Stimulated activated CD4-positive, alpha-beta T cell treated with anti-CD3 and anti-CD28 coated beads, TNF-alpha, amount 100 ng/mL, for 24 hours (primary cell): ENCODE measurements at regions not wholly inside any gene's neighbourhood (a gene's known extent, or its start where the extent isn't known, plus 50 kb on each side); places are given as distances from the start of the nearest gene placed in this dataset.

Experiments
- DNase-seq, 3 experiments: peaks; one replicate each; pipeline ENCODE4 v3.0.0-alpha.2; 2020; ENCODE audit warnings: low read depth in 3 of 3

DNA sequence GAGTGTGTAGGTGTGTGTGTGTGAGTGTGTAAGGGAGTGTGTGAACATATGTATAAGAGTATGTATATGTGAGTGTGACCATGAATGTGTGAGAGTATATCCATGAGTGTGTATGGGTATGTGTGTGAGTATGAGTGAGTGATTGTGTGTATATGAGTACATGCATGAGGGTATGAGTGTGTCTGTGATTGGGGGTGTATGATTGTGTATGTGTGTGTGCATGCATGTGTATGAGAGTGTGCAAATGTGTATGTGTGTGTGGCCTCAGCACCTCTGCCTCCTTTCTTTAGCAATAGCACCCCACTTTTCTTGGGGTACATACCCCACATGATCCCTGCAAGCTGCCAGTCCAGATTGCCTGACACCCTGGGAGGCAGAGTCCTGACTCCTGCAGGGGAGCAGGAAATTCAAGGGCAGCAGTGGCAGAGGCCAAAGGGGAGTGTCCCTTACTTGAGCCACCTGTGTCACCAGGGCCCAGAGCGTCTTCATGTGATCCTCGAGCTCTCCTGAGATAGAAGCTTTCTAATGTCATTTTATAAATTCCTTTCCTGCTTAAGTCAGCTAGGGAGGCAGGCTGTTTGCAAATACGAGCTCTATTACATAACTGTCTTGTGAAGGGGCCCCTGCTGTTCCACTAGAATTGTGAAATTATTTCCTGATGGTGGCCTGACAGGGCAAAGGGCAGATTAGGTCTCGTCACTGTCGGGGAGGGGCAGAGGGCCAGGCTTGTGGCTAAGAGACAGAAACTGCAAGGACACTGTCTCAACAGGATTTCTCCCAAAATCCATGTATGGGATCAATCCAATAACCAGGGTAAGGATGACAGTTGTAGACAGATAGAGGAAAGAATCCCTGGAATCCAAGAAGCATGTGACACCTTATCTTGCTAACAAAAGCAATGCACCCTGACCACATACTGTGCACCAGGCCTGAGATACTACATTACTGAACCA, 389.1 kb downstream of the GADD45G start:
- no peak for DNase-seq

DNA sequence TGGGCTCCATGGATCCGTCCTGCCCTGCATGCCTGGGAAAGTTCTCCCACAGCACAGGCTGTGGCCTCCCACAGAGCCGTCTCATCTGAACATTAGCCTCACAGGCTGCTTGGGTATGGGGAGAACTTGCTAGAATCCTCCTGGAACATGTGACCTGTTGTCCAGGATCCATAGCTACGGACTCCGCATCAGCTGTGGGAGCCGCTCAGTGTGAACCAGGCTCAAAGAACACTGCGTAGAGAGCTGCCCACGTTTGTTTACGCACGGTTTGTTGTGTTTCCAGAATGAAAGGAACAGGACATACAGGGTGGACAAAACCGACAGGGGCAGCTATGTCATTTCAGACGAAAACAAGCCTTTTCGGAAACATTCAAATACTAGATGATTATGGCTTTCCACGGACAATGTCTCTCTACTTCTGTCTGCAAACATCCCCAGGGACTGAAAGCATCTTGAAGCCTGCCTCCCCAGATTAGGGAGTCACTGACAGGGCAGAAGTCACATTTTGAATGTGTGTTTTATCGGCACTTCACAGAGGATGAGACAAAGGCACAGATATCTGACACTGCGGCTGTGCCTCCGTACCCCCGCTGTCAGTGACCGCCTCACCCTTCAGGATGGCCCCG, 390.3 kb downstream of the GADD45G start:
- DNase-seq, result no peak

DNA sequence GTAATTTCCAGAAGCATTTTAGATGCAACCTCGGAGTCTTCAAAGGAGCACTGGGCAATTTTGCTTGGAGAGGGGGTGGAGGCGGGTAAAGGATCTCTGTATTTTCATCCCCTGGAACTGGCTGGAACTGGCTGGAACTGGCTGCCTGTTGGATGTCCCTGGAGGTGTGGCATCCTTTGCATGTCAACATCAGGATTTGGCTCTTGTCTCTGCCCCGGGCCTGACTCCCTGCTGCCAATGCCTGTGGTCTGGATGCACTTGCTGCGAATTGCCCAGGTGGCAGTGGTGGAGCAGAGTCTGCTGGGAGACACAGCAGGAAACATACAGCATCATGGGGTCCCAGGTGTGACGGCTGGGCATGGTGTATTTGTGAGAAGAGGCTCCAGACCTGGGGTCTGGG, 391.3 kb downstream of the GADD45G start:
- DNase-seq, result no peak

DNA sequence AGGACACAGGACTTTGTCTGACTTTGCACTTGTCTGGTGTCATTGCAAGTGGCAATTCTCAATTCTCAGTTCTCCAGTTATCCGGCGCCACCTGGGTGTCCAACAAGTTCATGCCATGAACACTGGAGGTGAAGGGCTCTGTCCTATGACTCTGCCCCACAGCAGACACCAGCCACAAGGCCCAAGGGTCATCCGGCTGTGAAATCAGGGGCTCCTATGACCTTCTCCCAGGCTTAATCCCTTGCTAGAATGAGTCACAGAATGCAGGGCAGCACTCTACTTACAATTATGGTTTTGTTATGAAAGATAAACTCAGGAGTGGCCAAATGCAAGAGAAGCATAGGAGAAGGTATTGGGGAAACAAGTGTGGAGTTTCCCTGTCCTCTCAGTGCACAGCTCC, 392.0 kb downstream of the GADD45G start:
- DNase-seq, result no peak

DNA sequence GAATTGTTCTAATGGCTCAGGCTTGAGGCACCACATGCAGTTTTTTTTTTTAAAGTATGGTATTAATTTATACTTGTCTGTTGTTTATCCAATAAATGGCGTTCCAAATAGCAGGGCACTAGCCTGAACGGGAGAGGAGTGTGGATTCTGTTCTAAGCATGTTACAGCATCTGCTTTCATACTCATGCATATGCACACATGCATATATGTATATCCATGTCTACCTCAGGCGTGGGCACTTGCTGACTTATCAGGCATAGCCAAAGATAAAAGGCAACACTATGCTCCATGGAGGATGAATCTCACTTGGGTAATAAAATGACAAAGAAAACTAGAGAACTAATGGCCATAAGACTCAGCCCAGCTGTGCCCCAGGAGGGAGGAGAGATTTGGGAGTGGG, 393.8 kb downstream of the GADD45G start:
- DNase-seq, result no peak

DNA sequence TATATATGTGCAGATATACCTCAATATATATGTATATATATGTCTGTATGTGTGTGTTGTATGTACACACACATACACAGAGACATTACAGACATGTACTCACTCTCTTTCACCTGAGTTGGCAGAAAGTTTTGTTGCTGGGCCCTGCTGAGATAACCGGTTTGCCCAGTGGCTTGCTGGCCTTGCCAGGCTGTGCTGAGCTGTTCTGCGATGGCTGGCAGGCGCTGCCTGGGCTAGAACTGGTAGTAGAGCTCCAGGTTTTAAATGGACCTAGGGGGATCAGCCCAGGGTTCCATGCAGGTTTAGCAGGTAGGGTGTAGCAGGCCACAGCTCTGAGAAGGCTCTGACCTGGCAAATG, 394.3 kb downstream of the GADD45G start:
- no peak for DNase-seq

DNA sequence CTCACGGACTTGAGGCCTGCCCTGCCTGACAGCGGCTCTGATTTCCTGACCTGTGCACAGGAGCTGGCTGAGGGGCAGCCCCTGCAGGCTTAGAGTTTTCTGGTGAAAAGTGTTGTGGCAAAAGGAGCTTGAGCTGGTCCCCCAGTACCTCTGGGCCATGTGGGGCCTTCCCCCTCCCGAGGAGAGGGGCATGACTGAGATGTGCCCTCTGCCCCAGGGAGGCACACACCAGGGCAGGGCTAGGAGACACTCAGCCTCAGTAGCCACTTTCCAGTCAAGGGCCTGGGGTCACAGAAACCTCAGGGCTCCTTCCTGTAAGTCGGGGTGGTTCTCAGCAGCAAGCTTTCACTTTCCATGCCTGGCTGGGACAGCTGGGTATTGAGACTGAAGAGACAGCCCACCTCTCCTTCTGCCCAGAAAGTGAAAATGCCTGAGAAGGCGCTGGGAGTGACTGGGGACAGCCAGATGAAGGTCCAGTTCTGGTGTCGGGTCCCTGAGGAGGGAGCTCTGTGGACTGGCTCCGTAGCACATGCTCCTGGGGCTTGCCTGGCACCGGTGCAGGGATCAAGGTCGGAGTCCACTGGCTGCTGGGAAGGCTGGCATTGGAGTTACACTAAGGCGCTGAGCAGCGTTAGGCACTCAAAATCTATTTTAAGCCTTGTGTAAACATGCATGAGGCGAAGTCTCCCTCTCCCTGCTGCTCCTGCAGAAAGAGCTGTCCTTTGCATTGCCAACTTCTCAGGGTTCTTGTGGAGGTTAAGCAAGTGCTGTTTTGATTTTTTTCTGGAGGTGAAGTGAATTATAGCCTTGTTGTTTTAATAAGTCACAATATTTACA, 394.9 kb downstream of the GADD45G start:
- DNase-seq, result peak; percentile 28 to 60 (median 38)

DNA sequence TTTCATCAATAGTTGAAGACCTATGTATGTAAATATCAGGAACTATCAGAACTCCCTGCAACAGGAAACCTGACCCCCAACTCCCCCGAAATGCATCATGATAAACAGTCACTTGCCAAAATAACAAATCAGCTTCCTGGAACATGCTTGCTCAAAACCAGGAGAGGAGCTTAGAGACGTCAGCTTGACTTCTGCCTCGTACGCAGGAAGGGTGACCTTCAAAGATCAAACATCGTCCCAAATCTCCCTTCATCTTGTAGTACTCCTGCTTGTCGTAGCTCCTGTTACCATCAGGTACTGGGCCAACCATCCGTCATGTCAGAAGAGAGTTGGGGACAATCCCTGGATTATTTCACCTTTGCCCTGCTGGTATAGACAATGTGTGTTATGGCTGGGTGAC, 396.1 kb downstream of the GADD45G start:
- DNase-seq, result no peak

DNA sequence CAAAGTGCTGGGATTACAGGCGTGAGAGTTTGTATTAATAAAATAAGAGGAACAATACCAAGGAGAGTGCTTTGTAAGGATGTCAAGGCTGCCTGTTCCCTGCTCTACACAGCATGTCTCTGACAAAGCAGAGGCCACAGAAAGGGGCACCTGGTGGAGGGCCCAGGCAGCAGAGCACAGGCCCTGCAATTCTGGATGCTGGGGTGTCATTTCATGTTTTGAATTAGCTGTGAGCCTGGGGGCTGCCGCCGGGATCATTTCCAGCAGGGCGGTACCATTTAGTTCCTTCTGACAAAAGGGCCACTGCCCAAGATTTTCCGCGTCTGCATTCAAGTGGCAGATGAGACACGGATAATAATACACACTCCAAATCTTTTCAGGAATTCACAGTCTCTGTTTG, 396.9 kb downstream of the GADD45G start:
- DNase-seq, result no peak

DNA sequence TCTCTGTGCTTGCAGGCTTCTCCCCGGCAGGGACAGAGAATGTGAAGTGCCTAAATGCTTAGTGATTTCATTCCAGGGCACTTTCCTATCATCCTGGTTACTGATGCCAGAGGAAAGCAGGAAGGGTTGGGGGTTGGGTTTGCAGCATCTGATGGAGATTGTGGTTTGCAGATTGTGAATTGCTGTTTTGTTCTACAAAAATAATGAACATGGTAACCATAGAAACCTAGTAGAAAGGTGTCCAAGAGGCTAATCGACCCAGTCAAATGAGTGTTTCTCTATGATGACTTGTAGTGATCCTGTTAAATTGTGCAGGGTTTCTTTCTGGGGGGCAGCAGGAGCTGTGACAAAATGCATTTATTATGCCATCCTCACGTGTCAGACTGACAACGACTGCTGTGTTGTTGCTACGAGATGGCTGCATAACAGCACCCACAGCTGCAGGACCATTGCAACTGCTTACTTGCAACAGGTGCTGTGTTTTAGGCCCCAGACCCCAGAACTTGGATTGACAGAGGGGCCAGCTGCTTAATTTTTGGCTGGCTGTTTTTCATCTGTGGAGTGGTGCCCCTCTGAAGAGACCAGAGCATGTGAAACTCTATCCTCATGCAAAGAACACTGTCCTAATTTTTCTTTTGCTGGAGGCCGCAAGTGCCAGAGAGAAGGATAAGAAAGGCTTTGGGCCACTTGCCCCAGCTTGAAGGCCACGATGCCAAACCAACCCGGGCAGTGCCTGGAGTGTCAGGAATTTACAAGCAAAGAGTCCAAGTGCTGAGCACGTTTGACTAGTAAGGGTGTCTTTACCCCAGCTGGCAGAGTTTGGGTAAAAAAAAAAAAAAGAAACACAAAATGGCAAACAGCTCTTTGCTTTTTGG, 397.8 kb downstream of the GADD45G start:
- DNase-seq, result no peak

DNA sequence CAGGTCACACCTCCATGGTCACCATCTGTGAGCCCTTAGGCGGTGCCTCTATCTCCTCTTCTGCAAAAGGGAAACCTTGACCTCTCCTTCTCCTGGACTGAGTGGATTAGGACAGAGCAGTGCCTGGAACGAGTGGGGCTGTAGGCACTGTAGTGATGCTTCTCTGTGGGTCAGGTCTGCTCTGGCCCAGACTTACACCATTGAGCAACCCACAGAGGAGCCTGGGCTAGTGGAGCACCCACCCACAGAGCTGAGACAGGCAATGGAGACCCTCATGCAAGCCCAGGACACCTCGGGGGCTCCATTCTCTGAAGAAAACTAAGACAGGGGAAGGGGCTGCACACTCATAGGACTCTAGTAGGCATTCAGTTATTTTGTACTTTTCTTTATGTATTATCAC, 400.6 kb downstream of the GADD45G start:
- DNase-seq, result no peak

DNA sequence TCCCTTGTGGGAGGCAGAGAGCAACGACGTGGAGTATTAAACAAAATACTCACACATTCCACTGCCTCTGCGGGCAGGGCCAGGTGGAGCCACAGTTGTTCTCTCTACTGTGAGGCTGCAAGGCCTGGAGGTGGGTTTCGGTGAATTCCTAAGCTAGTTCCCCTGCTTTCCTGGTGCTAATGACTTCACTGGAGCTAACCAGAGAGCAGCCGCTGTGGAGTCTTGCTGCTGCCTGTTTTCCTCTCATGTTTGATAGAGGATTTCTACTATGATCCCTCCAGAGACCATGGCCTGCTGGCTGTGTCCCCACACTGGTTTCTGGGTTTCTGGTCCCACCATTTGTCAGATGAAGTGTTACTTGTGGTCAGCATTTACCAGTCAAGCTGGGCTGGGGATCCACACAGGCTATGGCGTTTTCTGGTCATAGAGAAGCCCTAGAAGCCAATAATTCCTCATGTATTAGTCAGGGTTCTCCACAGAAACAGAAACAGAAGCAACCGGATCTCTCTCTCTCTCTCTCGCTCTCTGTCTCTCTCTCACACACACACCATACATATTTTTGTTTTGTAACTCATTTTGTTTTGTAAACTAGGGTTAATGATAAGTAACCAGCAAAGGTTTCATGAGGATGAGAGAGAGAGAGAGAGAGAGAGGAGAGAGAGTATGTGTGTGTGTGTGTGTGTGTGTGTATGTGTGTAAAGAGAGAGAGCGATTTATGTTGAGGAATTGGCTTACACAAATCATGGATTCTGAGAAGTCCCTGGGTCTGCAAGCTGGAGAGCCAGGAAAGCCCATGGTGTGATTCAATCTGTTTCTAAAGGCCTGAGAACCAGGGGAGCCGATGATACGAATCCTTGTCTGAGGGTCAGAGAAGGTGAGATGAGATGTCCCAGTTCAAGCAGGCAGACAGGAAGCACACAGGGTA, 403.0 kb downstream of the GADD45G start:
- DNase-seq, result no peak

DNA sequence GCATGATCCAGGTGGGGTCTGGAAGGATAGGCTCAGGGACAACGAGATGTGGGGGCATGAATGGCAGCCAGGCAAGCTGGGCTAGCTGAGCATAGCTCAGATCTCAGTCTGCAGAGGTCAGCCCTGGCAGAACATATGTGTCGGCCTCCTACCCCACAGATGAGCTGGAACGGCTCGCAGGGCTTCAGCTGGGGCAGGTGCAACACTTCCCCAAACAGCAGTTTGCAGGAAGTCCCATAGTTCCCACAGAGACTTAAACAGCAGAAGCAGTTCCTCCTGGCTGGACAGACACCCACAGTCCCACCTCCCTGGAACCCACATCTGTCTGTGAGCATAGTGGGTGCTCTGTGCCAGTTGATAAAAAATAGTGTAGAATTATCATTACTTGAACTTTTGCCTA, 404.6 kb downstream of the GADD45G start:
- DNase-seq, result no peak

DNA sequence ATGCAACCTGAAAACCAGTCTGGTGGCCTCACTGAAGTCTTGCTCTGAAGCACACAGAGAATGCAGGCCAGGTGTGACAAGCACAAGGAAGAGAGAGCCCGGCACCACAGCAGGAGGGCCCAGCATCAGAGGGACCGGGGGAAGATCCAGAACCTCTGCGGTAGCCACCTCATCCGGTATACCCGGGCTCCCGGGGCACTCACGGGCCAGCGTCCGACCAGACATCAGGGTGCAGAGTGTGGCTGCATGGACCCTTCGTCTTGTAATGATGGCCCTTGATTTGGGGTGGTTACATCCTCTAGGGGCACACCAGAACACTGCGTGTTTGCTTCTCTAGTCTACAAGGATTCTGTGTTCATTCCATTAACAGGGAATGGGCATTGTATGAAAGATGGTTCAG, 406.0 kb downstream of the GADD45G start:
- DNase-seq, result no peak

DNA sequence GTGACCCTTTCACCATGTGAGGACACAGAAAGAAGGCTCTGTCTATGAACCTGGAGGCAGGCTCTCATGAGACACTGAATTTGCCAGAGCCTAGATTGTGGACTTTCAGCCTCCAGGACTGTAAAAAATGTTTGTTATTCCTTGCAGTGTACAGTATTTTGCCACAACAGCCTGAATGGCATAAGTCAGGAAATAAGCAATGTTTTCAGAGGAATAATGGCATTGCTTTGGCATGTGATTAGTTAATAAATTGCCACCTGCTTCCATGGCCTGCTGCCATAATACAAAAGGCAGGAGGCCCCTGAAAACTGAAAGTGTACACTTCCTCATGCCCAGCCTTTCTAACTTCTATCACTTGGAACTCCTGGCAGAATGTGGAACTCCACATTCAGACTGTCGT, 408.1 kb downstream of the GADD45G start:
- no peak for DNase-seq

DNA sequence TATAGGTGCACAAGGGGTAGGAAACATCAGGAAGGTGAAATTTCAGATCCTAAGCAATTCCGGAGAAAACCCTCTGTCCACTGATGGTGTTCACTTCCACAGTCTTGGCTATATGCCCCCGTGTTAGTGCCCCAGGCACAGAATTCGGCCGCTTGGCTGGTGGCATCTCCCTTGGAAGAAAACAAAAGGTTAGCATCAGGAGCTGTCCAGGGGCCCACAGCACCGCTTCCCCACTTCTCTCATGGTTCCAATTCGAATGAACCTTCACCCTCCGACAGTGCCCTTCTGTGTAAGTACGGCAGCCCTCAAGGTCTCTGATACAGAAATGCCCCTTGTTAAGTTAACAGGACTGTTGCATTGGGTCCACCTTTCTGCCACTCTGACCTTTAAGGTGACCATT, 409.0 kb downstream of the GADD45G start:
- no peak for DNase-seq

DNA sequence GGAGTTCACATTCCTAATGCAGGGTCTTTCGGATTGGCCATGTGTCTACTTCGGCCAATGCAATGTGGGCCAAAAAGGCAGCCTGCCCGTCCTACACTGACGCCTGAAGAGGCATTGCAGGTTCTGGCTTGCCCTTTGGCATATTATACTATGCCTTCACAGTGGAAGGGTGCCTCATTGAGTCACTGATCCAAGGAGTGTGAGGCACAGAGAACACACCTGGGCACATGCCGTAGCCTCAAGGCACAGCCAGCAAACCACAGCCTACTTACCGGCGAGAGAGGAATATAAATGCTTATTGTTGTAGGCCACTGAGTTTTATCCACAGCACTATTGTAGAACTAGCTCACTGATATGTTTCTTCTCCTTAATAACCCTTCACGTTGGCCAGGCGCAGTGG, 409.6 kb downstream of the GADD45G start:
- DNase-seq, result no peak

DNA sequence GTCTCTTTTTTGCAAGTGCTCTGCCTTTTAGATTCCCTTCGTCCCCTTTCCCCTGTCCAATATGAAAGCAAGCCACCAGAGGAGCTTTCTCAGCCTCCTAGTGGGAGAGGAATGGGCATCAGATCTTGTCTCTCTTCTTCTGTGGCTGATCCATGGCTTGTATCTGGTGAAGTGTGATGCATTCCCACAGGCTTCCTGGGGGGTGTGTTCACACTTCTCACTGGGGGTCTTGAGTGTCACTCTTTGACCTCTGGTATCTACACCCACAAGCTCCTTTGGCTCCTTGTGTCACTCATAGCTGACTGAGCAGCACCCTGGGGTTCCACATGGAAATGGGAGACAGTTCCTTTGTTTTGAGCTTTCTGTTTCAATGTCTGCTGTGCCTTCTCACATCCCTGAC, 411.5 kb downstream of the GADD45G start:
- DNase-seq, result no peak

DNA sequence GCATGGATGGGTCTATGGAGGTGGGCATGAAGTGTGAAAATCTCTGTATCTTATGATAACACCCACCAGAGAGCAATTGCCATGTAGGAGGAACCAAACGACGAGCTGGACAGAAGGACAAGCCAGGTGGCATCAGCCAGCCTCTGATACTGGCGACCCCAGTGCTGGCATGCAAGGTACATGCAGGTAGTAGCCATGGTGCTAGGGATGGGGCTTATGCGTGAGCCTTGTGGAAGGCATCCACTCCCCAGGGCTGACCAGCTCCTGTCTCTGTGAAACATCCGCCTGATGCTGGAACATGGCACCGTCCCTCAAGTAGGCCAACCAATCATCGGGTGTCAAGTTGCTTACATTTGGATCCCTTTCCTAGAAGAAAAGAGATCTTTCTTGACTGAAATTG, 412.9 kb downstream of the GADD45G start:
- no peak for DNase-seq

DNA sequence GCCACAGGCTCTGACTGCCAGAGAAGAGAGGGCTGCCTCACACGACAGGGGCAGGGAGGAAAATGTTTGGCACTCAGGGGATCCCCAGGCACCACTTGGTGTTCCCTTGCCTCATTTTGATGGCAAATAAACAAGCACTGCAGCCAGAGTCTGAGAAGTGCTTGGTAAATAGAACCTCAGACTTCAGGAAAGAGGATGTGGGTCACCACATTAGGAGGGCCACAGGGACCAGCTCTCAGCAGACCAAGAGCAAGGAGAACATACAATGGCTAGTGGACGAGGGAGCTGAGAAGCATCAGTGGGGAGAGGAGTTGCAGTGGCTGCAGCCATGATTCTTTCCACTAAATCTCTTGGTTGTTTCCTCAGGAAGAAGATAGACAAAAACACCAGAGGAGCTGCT, 413.9 kb downstream of the GADD45G start:
- DNase-seq, result no peak
